ENCODE measurements at regions not wholly inside any gene's neighbourhood (a gene's known extent, or its start where the extent isn't known, plus 50 kb on each side); places are given as distances from the start of the nearest gene placed in this dataset.
"Not testable (repeated sequence)": the region's sequence is repeated elsewhere in the genome, so short reads cannot be mapped to it uniquely, and the experiment has no call there.

GRCh38 chr16:21521390-21522143 is 77.8 kb upstream of the METTL9 start:
- DNase-seq (ENCODE audit: low read depth in 1 of 2, low spot score in 1 of 2): peak; percentile 61 to 86
- not testable (repeated sequence) for H3K9me3 ChIP-seq (ENCODE audit: low read depth); H3K36me3 ChIP-seq; H3K27me3 ChIP-seq
- H3K27ac ChIP-seq: peak overlapping the region; percentile 92
- peaks cover 11% of the 10 kb centered on the region for H3K4me1 ChIP-seq (ENCODE audit: low read depth)
- H3K4me3 ChIP-seq: peak overlapping the region; percentile 6

DNA sequence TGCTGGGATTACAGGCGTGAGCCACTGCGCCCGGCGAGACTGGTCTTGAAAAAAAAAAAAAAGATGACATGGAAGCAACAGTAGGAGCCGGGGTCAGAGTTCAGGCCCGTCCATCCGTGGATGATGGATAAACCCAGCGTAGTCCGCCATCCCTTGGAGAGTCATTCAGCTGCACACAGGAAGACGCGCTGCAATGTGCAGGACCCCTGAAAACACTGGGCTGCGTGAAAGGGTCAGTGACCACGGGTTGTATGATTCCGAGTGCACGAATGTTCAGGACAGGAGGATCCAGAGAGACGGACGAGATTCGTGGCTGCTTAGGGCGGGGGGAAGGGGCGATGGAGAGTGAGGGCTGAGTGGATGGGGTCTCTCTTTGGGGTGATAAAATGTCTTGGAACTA is 76.5 kb upstream of the METTL9 start:
- not testable (repeated sequence) for DNase-seq (ENCODE audit: low read depth in 1 of 2, low spot score in 1 of 2); H3K36me3 ChIP-seq; H3K27me3 ChIP-seq; H3K27ac ChIP-seq; H3K4me3 ChIP-seq; H3K9me3 ChIP-seq (ENCODE audit: low read depth)
- peaks cover 11% of the 10 kb centered on the region for H3K4me1 ChIP-seq (ENCODE audit: low read depth)

GRCh38 chr16:21523411-21524067 is 75.8 kb upstream of the METTL9 start:
- Histone ChIP-seq H3K27me3 (no peaks in the 10 kb centered on the region), H3K27ac (no peak overlapping the region), H3K9me3 (ENCODE audit: low read depth) (no peaks in the 10 kb centered on the region), H3K36me3 (no peaks in the 10 kb centered on the region), H3K4me1 (ENCODE audit: low read depth) (peaks cover 11% of the 10 kb centered on the region), H3K4me3 (no peak overlapping the region)
- TF ChIP-seq CTCF (IDR thresholded peaks at IDR 0.05; ENCODE audit: low read depth, low read length): no peak
- no peak for DNase-seq (ENCODE audit: low read depth in 1 of 2, low spot score in 1 of 2)

- no peak for DNase-seq (ENCODE audit: low read depth in 1 of 2, low spot score in 1 of 2)
- no peak overlapping the region for H3K27ac ChIP-seq
- no peak for TF ChIP-seq CTCF (IDR thresholded peaks at IDR 0.05; ENCODE audit: low read depth, low read length)
Observed at GRCh38 chr16:21524068-21524751, 75.2 kb upstream of the METTL9 start.

DNA sequence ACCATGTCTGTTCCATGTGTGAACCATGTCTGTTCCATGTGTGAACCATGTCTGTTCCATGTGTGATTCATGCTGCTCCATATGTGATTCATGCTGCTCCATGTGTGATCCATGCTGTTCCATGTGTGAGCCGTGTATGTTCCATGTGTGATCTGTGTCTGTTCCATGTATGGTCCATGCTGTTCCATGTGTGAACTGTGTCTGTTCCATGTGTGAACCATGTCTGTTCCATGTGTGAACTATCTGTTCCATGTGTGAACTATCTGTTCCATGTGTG is 74.7 kb upstream of the METTL9 start:
- not testable (repeated sequence) for H3K27ac ChIP-seq; H3K27me3 ChIP-seq; DNase-seq (ENCODE audit: low read depth in 1 of 2, low spot score in 1 of 2); H3K4me3 ChIP-seq; H3K9me3 ChIP-seq (ENCODE audit: low read depth); H3K36me3 ChIP-seq
- peaks cover 11% of the 10 kb centered on the region for H3K4me1 ChIP-seq (ENCODE audit: low read depth)

More at GRCh38 chr16:21524068-21524751, 75.2 kb upstream of the METTL9 start:
- Histone ChIP-seq H3K9me3 (ENCODE audit: low read depth) (no peaks in the 10 kb centered on the region), H3K4me1 (ENCODE audit: low read depth) (peaks cover 11% of the 10 kb centered on the region), H3K4me3 (no peak overlapping the region), H3K27me3 (no peaks in the 10 kb centered on the region), H3K36me3 (no peaks in the 10 kb centered on the region)

GRCh38 chr16:21525029-21525895 is 74.1 kb upstream of the METTL9 start:
- H3K9me3 ChIP-seq (ENCODE audit: low read depth); H3K27me3 ChIP-seq; H3K27ac ChIP-seq; H3K4me3 ChIP-seq; H3K36me3 ChIP-seq: not testable (repeated sequence)
- H3K4me1 ChIP-seq (ENCODE audit: low read depth): peaks cover 11% of the 10 kb centered on the region
- peak in 1 of 2 donors; percentile 70 for DNase-seq (ENCODE audit: low read depth in 1 of 2, low spot score in 1 of 2)

DNA sequence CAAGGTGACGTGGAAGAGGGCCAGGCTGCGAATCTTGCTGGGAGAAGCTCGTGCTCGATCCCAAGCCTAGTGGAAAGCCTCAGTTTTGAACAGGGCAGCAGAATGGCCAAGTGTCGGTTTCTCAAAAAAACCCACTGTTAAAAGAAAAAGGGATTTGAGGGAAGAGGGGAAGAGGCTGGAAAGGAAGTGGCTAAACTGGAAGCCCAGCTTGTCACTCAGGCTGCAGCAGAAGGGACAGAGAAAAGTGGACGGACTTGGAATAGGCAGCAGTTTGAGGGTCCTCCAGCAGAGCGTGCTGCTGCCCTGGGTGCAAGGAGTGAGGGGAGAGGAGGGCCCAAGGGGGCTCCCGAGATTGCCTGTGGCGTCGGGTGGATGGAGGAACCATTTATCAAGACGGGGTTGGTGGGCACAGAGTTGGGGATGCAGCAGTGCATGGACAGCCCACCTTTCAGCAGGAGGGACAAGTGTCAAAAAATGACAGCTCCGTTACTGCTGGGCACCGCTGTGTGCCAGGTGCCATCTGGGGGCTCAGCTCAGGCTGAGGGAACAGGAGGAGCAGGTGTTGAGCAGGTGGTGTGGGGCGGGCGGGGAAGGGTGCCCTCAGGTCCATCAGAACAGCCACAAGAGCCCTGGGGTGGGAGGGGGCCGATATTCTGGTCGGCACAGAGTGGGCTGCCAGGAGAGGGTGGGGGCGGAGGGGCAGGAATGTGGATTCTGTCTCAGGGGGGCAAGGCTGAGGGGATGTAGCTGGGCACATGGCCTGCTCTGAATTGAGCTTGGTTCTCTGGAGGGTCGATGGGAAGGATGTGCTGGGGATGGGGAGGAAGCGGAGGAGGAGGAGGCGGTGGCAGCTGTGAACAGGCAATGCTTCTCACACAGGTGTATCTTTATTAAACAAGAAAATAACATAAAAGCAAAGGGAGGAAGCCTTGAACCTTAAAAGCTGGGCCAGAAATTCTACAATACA is 73.1 kb upstream of the METTL9 start:
- not testable (repeated sequence) for H3K27me3 ChIP-seq; H3K36me3 ChIP-seq; DNase-seq (ENCODE audit: low read depth in 1 of 2, low spot score in 1 of 2); H3K27ac ChIP-seq; H3K9me3 ChIP-seq (ENCODE audit: low read depth); H3K4me1 ChIP-seq (ENCODE audit: low read depth); H3K4me3 ChIP-seq

Measured in cardiac muscle cell (in vitro differentiated cells and primary cell).